NCI-H345 (cell line): ENCODE measurements at regions not wholly inside any gene's neighbourhood (a gene's known extent, or its start where the extent isn't known, plus 50 kb on each side); places are given as distances from the start of the nearest gene placed in this dataset.

Experiments used
- DNase-seq: peaks from one replicate; lab custom pipeline; 2025; lab: John Stamatoyannopoulos, UW

- no peak for DNase-seq
Observed at GRCh38 chr16:9374061-9374460, 282.6 kb downstream of the HAPSTR1 start.

DNA sequence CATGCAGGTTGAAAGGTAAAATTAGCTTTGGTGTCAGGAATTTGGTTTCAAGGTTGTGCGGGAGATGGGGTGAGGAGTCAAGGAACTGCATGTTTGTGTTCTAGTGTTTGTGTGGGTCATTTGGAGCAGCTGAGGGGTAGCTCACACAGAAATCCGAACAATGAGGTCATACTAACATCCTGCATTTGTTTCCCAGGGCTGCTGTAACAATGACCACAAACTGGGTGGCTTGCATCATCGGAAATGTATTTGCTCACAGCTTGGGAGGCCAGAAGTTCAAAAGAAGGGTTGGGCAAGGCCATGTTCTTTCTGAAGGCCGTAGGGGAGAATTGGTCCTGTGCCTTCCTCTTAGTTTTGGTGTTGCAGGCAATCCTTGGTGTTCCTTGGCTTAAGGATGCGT is 287.4 kb downstream of the HAPSTR1 start:
- no peak for DNase-seq

DNA sequence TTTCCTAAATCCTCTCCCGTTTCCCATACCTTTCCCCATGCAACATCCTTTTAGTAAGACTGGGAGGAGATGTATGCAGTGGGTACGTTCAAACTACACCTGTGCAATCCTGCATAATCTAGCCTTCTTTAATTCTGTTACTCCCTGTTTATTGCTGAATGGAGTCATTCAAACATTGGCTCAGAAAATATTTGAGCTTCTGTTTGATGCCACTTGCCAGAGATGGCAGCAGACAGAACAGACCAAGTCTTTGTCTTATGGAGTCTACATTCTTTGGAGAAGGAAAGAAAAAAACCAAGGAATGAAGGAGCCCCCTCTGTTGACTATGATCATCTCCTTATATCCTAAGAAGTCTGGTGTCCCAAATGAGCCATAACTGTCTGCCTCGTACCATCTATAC is 288.8 kb downstream of the HAPSTR1 start:
- no peak for DNase-seq

DNA sequence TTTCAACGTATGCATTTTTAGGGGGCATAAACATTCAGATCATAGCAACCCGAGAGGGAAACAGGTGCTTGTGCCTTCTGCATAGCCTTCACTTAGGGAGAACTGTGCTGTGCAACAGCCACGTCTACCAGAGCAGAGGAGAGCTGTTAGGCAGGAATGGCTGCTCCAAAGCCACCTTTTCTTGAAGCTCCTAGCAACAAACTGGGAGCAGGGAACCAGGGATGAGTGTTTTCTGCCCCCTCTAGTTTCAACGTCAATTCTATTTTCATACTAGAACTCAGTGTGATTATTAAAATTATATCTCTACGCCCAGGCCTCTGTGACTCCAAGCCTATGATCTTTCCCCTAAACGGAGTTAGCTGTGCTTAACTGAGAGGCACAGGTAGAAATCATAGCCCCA is 290.0 kb downstream of the HAPSTR1 start:
- DNase-seq = no peak

DNA sequence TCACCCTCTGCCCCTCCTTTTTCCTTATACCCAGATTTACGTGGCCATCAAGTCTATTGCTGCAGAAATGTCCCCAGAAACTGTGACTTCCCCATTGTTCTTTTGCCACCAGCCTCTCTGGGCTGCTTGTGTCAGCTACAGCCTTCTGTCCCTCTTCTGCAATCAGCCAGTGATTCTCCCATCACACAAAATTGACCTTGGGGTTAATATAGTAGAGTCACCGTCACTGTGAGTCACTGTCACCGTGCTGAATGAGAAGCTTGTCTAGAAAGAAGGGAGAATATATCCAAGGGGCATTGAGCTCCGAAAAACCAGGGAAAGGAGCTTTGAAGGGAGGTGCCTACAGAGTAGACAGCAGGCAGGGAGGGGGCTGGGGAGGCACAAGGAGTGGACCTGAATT is 290.5 kb downstream of the HAPSTR1 start:
- DNase-seq = no peak

GRCh38 chr16:9383281-9383680 is 291.8 kb downstream of the HAPSTR1 start:
- DNase-seq = no peak

- no peak for DNase-seq
Observed at GRCh38 chr16:9384141-9384540, 292.7 kb downstream of the HAPSTR1 start.

DNA sequence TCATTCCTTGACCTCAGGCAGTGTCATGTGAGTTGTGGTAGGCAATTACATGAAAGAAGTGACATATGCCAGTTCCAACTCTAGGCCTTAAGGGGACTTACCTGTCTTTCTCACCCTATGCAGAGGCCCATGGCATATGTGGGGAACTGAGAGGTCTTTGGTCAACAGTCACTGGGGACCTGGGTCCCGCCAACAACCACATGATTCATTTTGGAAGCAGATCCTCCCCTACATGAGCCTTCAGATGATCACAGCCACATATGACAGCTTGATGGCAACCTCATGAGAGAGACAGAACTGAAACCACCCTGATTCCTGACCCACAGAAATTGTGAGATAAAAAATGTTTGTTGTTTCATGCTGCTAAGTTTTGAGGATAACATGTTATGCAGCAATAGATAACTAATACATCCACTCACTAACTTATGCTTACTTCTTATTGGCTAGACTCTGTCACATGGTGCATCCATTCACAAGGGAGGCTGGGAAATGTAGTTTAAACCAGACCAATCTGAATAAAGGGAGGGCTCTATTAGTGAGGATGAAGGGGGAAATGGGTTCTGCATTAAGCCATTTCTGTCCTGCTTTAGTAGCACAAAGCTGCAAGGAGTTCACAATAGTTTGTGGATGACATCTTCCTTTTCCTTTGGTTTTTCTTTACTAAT is 298.2 kb downstream of the HAPSTR1 start:
- DNase-seq = no peak

DNA sequence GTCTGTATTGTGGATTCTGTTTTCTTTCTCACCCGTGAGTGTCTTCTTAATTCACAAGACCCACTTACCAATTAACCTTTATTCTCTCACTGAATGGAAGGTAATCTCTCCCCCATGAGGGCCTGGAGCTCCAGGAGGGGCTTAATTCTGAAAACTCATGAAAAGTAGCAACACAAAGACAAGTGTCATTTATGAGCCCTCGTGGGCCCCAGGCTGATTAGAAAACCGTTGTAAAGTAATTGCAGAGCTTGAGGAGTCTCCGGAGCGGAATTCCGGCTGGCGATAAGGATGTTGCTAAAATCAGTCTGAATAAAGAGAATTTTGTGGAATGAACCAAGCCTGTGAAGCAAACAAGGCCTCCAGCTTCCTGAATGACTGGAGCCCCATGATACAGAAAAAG is 301.5 kb downstream of the HAPSTR1 start:
- no peak for DNase-seq

DNA sequence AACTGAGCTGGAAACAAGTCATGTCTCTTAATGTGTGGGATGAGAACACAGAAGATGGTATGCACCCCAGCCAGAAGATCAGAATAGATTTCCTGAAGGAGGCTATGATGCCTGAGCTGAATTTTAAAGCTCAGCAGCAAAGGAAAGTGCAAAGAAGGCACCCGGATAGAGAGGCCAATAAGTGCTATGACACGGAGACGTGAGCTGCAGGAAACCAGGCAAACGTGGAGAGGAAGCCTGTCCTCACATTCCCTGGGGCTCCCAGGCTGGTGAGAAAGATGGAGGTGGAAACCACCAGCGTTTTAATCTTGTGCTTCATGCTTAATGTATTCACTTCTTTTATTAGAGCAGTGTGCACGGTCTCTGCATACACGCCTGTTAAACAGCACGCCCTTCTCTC is 302.1 kb downstream of the HAPSTR1 start:
- no peak for DNase-seq

GRCh38 chr16:9395958-9396359 is 304.5 kb downstream of the HAPSTR1 start:
- no peak for DNase-seq

DNA sequence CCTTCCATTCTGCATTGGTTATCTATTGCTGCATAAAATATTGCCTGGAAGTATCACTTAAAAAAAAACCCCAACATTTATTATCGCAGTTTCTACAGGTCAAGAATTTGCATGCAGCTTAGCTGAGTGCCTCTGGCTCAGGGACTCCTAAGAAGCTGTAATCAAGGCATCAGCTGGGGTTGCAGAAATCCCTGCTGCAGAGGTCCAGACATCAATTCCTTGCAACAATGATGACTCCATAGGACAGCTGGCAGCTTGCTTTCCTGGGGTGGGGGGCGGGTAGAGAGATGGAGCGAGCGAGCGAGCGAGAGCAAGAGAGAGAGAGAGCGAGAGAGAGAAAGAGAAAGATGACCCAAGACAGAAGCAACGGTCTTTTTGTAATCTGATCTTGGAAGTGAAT is 308.1 kb downstream of the HAPSTR1 start:
- no peak for DNase-seq

GRCh38 chr16:9401173-9401572 is 309.7 kb downstream of the HAPSTR1 start:
- DNase-seq = no peak

DNA sequence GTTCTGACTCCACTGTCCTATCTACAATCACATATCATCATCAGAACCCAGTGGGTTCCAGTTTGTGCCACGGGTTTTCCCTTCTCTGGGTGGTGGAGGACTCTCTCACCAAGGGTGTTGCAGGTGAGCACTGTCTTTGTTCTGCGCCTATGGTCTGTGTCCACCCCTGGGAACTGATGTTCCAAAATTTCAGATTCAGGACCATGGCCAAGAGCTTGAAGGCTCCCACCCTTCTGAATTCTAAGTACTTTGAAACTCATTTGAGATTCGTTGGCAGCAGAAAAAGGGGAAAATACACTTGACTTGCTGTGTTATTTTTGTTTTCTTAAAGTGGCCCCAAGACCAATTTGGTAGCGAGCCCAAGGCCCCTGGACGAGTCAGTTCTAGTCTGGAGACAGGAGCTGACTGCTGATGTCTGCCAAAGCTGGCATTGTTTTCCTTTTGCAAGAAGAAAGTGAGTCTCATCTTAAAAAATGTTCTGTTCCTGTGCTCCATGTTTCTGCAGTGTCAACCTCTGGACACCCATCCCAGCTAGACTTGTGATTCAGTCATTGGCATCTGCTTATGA is 310.9 kb downstream of the HAPSTR1 start:
- no peak for DNase-seq

- no peak for DNase-seq
Observed at GRCh38 chr16:9404811-9405210, 313.4 kb downstream of the HAPSTR1 start.

- DNase-seq = no peak
Observed at GRCh38 chr16:9406038-9406712, 314.7 kb downstream of the HAPSTR1 start.

DNA sequence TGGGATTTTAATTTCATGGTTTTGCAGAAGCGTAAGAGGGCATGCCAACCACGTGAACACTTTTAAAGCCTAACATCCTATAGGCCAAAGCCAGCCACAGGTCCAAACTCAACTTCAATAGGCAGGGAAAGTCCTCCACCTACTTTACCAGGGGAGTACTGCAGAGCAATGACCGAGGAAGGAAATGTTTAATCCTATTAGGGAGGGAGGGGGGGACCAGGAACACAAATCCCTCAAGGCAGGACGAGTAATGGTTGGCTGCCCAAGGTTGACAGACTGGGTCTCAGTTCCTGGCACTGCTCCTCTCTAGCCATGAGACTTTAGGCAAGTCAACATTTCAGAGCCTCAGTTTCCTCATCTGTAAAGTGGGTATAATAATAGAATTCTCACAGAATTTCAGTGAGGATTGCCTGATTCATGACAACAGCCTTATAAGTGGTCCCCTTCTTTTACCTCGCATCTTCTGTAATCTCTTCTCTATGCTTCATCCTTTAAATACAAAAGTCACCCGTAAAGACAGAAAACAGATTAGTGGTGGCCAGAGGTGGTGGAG is 315.8 kb downstream of the HAPSTR1 start:
- no peak for DNase-seq

- DNase-seq = no peak
Observed at GRCh38 chr16:9408297-9408878, 316.9 kb downstream of the HAPSTR1 start.

- DNase-seq = no peak
Observed at GRCh38 chr16:9409560-9410493, 318.4 kb downstream of the HAPSTR1 start.

DNA sequence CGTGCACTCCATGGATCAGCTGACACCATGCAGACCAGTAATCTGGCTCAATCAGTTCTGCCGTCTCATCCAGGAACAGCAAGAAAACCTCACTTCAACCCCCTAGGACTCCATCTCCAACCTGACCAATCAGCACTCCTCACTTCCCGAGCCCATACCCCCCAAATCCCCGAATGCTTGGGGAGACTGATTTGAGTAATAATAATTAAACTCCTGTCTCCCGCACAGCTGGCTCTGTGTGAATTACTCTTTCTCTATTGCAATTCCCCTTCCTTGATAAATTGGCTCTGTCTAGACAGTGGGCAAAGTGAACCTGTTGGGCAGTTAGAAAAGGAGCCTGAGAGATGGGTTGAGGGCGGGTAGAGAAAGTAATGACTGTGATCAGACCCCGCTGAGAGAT is 320.0 kb downstream of the HAPSTR1 start:
- no peak for DNase-seq

- DNase-seq = no peak
Observed at GRCh38 chr16:9412031-9412914, 320.8 kb downstream of the HAPSTR1 start.
